HUDEP-2 (cell line): ENCODE measurements at regions not wholly inside any gene's neighbourhood (a gene's known extent, or its start where the extent isn't known, plus 50 kb on each side); places are given as distances from the start of the nearest gene placed in this dataset.
A peak's percentile ranks its signal among the peaks of the same experiment; 100 is the strongest.

Experiments
- DNase-seq, 76 experiments: peaks; one replicate each; lab custom pipeline; 2025; ENCODE audit not compliant: unreplicated experiment in 76 of 76; lab: John Stamatoyannopoulos, UW

DNA sequence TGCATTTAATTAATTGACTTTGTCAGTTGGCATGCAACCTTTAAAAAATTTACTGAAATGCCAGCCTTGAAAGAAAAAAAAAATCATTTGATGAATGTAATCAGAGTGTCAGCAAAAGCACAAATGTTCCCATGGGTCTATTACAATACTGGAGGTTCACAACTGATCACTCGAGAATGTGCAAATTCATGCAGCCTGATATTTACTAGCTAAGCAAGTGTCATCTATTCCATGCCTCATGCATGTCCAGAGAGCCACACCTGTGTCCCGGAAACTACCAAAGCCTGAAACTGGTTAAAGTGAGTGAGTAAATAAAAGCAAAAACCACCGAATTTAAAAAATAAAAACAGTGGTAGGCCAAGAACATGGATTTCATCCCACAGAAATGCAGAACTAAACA, 415.3 kb upstream of the ID2 start:
- DNase-seq, result no peak

DNA sequence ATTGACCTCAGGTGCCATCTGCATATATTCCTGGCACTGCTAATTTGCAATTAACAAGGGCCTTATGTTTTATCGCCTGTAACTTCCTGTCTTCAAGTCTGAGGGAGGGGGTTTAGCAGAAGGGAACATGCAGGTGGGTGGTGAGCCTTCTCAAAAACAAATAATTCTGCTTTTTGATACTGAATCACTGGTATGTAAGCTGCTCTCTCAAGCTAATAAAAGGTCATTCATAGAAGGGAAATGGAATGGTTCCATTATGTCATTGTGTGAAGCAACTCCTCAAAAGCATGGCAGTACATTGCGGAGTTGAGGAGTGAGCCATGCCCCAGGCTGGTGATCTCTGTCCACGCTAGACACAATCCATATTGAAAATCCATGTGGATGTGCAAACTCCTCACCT, 414.8 kb upstream of the ID2 start:
- DNase-seq, result no peak

DNA sequence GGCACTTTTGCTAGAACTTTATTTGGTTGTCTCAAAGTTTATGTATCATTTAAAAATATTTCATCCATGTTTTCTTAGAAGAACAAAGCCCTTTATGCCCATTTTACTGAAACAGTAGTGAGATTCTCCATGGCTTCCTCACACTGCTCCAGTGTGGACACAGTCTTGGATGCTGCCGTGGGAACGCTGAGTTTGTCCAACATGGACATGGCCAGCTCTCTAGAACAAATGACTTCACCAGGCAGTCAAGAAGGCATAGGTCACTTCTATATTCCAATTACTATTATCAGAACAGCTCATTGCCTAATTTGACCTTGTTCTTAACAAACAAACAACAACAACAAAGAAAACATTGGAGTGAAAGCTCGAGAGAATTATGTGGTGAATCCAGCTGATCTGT, 414.1 kb upstream of the ID2 start:
- no peak for DNase-seq

- DNase-seq, result no peak
Measured at GRCh38 chr2:8268172-8268783, 413.6 kb upstream of the ID2 start.

GRCh38 chr2:8270699-8271098, 411.2 kb upstream of the ID2 start:
- no peak for DNase-seq

DNA sequence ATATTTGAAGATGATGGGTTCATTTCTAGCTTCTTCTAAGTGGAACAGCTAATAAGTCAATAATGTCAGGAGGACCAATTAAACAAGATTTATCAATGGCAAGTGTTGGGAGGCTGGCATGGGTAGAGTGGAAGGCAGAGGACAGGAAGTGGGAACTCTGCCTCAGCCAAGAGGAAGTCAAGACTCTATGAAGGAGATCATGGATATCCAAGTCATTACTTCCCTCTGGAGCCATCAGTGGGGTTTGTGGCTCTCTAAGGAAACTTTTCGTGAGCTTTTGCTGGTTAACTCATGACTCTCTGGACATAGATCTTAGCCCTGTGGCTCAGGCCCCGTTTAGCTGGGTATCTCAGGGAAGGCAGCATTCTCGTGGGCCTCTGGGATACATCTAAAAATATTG, 410.4 kb upstream of the ID2 start:
- DNase-seq, result no peak

DNA sequence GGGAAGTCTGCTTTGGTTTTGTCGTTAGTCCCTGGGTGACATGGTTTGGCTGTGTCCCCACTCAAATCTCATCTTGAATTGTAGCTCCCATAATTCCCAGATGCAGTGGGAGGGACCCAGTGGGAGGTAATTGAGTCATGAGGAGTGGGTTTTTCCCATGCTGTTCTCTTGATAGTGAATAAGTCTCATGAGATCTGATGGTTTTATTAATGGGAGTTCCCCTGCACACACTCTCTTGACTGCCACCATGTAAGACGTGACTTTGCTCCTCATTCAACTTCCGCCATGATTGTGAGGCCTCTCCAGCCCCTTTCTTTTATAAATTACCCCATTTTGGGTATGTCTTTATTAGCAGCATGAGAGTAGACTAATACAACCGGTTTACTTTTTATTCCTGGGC, 405.8 kb upstream of the ID2 start:
- DNase-seq, result no peak

DNA sequence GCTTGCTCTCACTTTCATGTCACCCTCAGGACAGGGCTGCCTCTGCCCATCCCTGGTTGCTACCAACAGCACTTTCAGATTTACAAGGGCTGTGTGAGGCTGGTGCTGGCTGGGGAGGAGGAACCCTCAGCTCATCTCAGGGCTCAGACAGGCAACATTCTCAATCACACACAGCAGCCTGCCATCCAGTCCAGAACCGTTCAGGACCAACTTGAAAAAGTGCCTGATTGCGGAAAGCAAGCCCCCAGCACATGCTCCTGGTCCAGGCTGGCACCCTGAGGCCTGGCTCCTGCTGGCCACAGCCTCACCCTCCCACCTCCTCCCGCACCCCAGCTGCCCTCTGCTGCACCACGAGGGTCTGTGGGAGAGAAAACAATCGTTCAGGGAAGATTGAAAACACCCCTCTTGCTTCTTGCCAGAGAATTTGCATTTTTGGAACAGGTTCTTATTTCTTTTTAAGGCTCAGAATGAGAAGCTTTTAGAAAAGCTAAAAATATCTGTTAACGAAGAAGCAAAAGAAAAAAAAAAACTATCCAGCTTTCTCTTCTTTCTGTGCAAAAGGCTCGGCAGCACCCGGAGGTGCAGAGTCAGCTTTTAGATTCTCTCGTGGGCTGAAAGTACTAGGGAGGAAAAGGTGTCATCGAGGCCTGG, 403.8 kb upstream of the ID2 start:
- no peak for DNase-seq

DNA sequence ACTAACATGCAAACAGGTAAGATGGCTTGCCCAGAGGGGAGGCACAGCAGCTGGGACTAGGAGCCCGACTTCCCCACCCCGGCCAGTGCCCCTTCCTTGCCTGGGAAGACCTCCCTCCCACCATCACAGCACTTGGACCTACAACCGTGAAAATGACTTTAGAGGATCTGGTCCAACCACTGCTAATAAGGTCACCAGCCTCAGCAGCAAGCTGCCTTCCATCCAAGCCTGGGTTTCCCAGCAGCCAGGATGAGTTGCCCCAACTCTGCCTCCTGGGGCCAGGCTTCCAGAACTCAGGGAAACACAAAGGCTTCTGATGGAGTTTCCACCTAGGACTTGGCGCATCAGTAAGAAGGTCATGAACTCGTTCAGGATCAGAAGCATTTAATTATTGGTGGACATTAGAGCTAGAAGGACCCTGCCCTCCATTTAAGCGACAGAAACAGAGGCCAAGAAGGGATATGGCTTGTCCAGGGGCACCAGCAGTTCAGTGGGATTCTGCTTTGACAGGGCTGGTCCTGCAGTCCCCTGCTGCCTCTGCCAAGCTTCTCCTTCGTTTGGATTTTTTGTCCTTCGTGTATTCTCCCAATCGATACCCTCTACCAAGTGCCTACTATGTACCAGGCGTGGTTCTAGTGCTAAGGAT, 403.0 kb upstream of the ID2 start:
- DNase-seq, result no peak

DNA sequence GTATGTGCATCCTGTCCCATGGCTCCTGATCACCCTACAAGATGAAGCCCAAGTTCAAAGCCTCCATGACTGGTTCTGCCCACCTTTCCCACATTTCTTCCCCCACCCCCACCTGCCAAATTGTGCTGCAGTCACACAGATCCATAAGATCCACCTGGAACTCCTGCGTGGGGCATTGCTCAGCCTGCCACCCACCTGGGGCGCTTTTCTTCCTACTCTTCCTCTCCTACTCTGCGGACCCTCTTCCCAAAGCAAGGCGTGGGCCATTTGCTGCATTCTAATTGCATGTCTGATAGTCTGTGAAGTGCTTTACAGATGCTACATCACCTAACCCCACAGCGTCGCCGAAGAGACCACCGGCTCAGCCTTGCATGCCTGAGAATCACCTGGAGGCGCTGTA, 402.4 kb upstream of the ID2 start:
- no peak for DNase-seq

- no peak for DNase-seq
Measured at GRCh38 chr2:8281234-8281633, 400.6 kb upstream of the ID2 start.

- DNase-seq, result peak in 2 of 76 experiments; percentile 9 to 20
Measured at GRCh38 chr2:8281950-8282857, 399.7 kb upstream of the ID2 start.

GRCh38 chr2:8282858-8283252, 399.0 kb upstream of the ID2 start:
- DNase-seq, result no peak

DNA sequence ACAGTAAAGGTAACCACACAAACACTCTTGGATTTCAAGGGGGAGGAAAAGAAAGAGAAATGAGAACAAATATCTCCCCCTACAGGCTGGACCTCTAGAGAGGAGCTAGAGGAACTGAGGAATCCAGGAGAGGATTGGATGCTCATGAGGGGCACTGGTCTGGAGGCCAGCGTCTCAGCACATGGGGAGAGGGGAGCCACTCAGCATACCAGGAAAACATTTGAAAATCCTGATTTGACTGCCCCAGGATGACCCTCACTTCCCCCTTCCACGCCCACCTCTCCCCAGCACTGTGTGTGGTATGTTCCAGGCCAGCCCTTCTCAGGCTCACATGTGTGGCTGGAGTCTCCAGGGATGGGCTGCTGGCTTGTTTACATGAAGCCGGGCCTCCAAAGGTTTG, 396.8 kb upstream of the ID2 start:
- DNase-seq, result no peak

GRCh38 chr2:8285898-8286297, 396.0 kb upstream of the ID2 start:
- no peak for DNase-seq

DNA sequence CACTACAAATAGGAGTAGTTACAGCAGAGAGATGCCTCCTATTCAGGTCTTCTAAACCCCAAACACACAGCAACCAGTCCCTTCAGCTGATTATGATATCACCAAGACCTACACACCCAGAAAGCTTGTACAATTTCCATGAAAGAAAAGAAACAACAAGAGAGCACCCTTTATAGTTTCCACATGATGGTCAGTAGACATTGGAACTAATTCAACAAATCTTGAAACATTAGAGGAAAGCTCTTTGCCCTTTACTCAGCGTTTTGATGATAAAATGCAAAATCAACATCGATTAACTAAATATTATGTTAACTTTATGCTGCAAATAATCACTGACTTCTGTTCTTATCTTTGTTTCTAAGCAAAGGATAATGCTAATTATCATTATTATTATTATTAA, 393.6 kb upstream of the ID2 start:
- DNase-seq, result no peak

DNA sequence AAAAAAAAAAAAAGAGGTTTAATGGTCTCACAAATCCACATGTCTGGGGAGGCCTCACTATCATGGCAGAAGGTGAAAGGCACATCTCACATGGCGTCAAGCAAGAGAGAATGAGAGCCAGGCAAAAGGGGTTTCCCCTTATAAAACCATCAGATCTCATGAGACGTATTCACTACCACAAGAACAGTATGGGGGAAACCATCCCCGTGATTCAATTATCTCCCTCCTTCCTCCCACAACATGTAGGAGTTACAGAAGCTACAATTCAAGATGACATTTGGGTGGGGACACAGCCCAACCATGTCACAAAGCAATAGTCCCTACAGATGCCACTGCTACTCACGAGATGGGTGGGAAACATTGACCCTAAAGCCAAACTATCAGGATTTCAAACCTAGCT, 392.7 kb upstream of the ID2 start:
- no peak for DNase-seq

GRCh38 chr2:8290771-8291352, 391.0 kb upstream of the ID2 start:
- no peak for DNase-seq

DNA sequence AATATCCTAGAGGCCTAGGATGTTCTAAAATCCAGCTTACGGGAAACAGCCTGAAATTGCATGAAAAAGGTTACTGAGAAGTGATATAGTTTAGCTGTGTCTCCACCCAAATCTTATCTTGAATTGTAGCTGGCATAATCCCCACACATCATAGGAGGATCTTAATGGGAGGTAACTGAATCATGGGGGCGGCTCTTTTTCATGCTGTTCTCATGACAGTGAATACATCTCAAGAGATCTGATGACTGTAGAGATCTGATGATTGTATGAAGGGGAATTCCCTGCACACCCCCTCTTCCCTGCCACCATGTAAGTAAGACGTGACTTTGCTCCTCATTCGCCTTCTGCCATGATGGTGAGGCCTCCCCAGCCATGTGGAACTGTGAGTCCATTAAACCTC, 385.6 kb upstream of the ID2 start:
- peak in 40 of 76 experiments; percentile 8 to 76 (median 28) for DNase-seq

DNA sequence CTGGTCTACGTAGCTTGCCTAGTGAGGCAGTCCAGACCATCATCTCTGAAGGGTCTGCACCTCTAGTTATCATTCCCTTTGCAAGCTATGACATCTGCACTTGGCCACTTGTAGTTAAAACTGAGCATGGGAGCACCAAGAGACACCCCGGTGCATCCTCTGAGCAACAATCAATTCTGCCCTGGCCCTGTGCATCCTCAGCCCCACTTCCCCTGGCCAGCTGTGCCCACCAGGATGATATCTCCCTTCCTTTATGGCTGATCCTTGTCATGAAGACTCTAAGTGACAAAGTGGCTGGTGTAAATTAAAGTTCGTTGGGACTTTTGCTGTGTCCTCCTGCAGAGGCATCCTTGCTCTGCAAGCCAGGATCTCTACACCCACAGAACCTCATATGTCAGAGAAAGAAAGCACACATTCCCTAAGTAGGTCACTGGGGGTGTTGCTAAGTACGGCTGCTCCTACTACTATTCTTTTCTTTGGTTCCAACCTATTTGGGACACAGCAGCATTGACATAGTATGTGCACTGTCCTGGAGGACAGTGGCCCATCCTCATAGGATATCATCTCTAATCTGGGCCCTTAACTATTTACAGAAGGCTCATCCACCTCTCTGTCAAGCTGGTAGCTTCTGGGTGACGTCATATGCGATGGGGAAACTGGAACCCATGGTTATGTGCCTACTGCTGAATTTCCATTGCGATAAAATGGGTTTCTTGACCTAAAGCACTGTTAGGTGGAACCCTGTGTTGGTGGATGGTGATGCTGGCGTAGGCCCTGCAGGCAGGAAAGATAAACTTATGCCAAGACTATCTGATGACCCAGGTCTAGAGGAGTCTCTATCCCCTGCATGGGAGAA, 384.3 kb upstream of the ID2 start:
- DNase-seq, result no peak
